GM12878 (cell line): ENCODE measurements at regions not wholly inside any gene's neighbourhood (a gene's known extent, or its start where the extent isn't known, plus 50 kb on each side); places are given as distances from the start of the nearest gene placed in this dataset.

Experiments used
- ATAC-seq: fragments of 200-7000 bp; cut with Tn5 transposase; 3 replicates; pipeline ENCODE4 v1.9.1; 2020; ENCODE audit warnings: mild to moderate bottlenecking, moderate library complexity
- BruUV-seq: library from RNA; stranded (reverse); fragments of 400-500 nt; replicated peaks from 2 replicates; lab custom pipeline; 2021; lab: Mats Ljungman, UMichigan
- CTCF ChIA-PET: fragments of 300-600 bp; sonication (Branson Sonifier 250); formaldehyde crosslinking; extraction: SDS; loops from one replicate; lab custom pipeline; 2021; ENCODE audit warnings: inconsistent platforms; lab: Yijun Ruan, JAX
- POLR2A ChIA-PET: fragments of 350-600 bp; formaldehyde crosslinking; extraction: SDS; loops from one replicate; lab custom pipeline; 2021; ENCODE audit warnings: inconsistent platforms; lab: Charles Lee
- RAD21 ChIA-PET: fragments of 300-600 bp; sonication (Branson Sonifier 250); formaldehyde crosslinking; loops from one replicate; lab custom pipeline; 2023; ENCODE audit warnings: antibody characterized with exemption; ENCODE audit not compliant: unreplicated experiment; lab: Charles Lee
- SMC1A ChIA-PET: fragments of 300-600 bp; sonication (Branson Sonifier 250); formaldehyde crosslinking; loops from one replicate; lab custom pipeline; 2023; ENCODE audit not compliant: unreplicated experiment, uncharacterized antibody; lab: Charles Lee
- DNase-seq: peaks from one replicate; pipeline ENCODE4 v3.0.0-alpha.2; 2011; ENCODE audit warnings: low read depth, low spot score
- FAIRE-seq: peaks from 3 replicates; lab custom pipeline; 2011; peaks lifted over from hg19 to GRCh38; lab: Jason Lieb, UNC
- H2AFZ ChIP-seq: 2 replicates; pipeline ENCODE4 v1.6.0; 2011; ENCODE audit warnings: low read depth, low read length, control low read depth; ENCODE audit not compliant: control insufficient read depth
- H3K27ac ChIP-seq: 2 replicates; pipeline ENCODE4 v1.5.1; 2011; ENCODE audit warnings: control low read depth; ENCODE audit not compliant: control insufficient read depth, insufficient read depth
- H3K27me3 ChIP-seq, 2 experiments: replicated peaks in 1 of 2; 2 replicates each; pipeline versions ENCODE4 v1.6.0 to v1.6.1; 2011; ENCODE audit warnings: low read length in 1 of 2; ENCODE audit not compliant: control insufficient read depth in 2 of 2, insufficient read depth in 2 of 2
- H3K36me3 ChIP-seq, 2 experiments: 2 replicates each; pipeline ENCODE4 v1.5.1; 2011; ENCODE audit warnings: low read length in 1 of 2; ENCODE audit not compliant: control insufficient read depth in 2 of 2, insufficient read depth in 2 of 2
- H3K4me1 ChIP-seq: 2 replicates; pipeline ENCODE4 v1.6.1; 2011; ENCODE audit warnings: mild to moderate bottlenecking, low read length, moderate library complexity, mixed read lengths; ENCODE audit not compliant: control insufficient read depth, insufficient read depth
- H3K4me2 ChIP-seq: 2 replicates; pipeline ENCODE4 v1.6.0; 2011; ENCODE audit warnings: control low read depth; ENCODE audit not compliant: control insufficient read depth, insufficient read depth
- H3K4me3 ChIP-seq: fragments of 200-600 bp; sonication (generic); 2 replicates; pipeline ENCODE4 v1.5.1; 2016
- H3K79me2 ChIP-seq: 2 replicates; pipeline ENCODE4 v1.6.0; 2011; ENCODE audit warnings: low read length; ENCODE audit not compliant: control insufficient read depth, insufficient read depth
- H3K9ac ChIP-seq: 2 replicates; pipeline ENCODE4 v1.8.0; 2011; ENCODE audit warnings: low read length, control low read depth, mixed read lengths; ENCODE audit not compliant: control insufficient read depth, insufficient read depth
- H3K9me3 ChIP-seq: replicated peaks from 3 replicates; pipeline ENCODE4 v1.5.1; 2011; ENCODE audit warnings: mild to moderate bottlenecking, low read length; ENCODE audit not compliant: control insufficient read depth, insufficient read depth
- H4K20me1 ChIP-seq: 2 replicates; pipeline ENCODE4 v1.6.0; 2011; ENCODE audit not compliant: control insufficient read depth, insufficient read depth
- BRCA1 ChIP-seq: IDR thresholded peaks from 2 replicates; pipeline ENCODE4 v1.6.1; 2011; ENCODE audit warnings: low read depth, low read length, improper control_type of control experiment
- POU2F2 ChIP-seq: IDR thresholded peaks from 3 replicates; pipeline ENCODE4 v1.6.1; 2011; ENCODE audit warnings: low read depth, mild to moderate bottlenecking, low read length, borderline replicate concordance
- SIX5 ChIP-seq: IDR thresholded peaks from 2 replicates; pipeline ENCODE4 v1.6.1; 2011; ENCODE audit warnings: mild to moderate bottlenecking, low read depth, low read length, moderate library complexity; ENCODE audit not compliant: severe bottlenecking
- TARDBP ChIP-seq: IDR thresholded peaks from 2 replicates; pipeline ENCODE4 v1.6.1; 2016; ENCODE audit warnings: borderline replicate concordance
- YY1 ChIP-seq: IDR thresholded peaks from 2 replicates; pipeline ENCODE4 v1.6.1; 2011; ENCODE audit warnings: low read depth, mild to moderate bottlenecking, low read length
- WGBS: methylation state at CpG from one replicate; pipeline ENCODE4 v1.1.6; 2016; ENCODE audit warnings: low lambda C conversion rate; ENCODE audit not compliant: insufficient replicate concordance, insufficient coverage; ENCODE audit errors: missing lambda C conversion rate; 5-methylcytosine and 5-hydroxymethylcytosine counted together
- in situ Hi-C: fragments of 300-500 bp; cut with MboI; formaldehyde crosslinking; loops from 9 replicates; pipeline ENCODE4 v1.14.3; 2018; ENCODE audit warnings: mixed read lengths
- intact Hi-C: fragments of 100-400 bp; cut with micrococcal nuclease; formaldehyde crosslinking; loops from one replicate; pipeline ENCODE4 v1.14.2; 2022; ENCODE audit not compliant: unreplicated experiment
- TF ChIP-seq, protein P1 (sequence below): fragments of 450-650 bp; IDR thresholded peaks from 2 replicates; pipeline ENCODE4 v1.6.1; 2017; ENCODE audit warnings: antibody characterized with exemption, mild to moderate bottlenecking, moderate library complexity

DNA sequence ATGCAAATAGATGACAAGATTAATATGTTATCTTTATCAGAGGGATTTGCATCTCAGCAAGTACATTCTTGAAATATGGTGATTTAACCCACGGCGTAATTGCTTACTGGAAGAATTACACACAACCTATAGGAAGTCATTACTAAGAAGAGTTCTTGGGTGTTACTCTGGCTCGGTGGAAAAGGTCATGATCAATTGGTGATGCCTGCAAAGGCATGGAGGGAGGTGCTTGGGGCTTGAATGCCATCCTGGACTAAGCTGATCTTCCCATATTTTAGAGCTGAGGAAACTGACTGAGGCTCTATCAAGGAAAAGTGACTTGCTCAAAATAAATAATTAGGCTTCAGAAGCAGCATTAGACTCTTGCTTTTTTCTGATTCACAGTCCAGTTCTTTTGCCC, 137.5 kb upstream of the JUN start (continued):
- TF ChIP-seq, protein P1, sequence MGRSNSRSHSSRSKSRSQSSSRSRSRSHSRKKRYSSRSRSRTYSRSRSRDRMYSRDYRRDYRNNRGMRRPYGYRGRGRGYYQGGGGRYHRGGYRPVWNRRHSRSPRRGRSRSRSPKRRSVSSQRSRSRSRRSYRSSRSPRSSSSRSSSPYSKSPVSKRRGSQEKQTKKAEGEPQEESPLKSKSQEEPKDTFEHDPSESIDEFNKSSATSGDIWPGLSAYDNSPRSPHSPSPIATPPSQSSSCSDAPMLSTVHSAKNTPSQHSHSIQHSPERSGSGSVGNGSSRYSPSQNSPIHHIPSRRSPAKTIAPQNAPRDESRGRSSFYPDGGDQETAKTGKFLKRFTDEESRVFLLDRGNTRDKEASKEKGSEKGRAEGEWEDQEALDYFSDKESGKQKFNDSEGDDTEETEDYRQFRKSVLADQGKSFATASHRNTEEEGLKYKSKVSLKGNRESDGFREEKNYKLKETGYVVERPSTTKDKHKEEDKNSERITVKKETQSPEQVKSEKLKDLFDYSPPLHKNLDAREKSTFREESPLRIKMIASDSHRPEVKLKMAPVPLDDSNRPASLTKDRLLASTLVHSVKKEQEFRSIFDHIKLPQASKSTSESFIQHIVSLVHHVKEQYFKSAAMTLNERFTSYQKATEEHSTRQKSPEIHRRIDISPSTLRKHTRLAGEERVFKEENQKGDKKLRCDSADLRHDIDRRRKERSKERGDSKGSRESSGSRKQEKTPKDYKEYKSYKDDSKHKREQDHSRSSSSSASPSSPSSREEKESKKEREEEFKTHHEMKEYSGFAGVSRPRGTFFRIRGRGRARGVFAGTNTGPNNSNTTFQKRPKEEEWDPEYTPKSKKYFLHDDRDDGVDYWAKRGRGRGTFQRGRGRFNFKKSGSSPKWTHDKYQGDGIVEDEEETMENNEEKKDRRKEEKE, result no peak
- TF ChIP-seq TARDBP (no peak), SIX5 (no peak), POU2F2 (no peak)

DNA sequence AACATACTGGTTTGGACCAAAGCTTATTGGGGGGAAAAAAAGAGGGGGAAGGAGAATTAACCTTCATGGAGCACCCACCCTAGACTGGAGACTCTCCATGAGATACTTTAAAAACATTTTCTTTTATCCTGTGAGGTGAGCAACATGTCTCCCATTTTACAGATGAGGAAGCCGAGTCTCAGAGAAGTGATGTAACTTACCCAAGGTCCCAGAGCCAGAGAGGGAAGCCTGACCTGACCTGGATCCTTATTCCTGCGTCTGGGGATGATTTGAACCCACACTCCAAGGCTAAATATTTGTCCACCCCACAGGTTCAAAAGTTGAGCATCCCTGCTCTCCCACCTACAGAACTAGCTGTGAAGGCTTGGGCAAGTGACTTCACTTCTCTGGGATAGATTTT, 137.9 kb upstream of the JUN start:
- ATAC-seq (no peak), FAIRE-seq (no peak)
- 40% methylated on average over 2 of the region's 2 CpGs for WGBS
- SMC1A ChIA-PET, result interaction anchor here (1.2 to 1.5 kb wide), 3 partner anchors 31 to 120 kb away, joined by 3 read pairs; no protein-coding TSS in a partner anchor
- POLR2A ChIA-PET, result no interaction called here
- Histone ChIP-seq H3K9ac (no peak overlapping the region), H2AFZ (no peak overlapping the region), H3K79me2 (no peaks in the 10 kb centered on the region), H3K9me3 (no peaks in the 10 kb centered on the region), H3K36me3 (no peaks in the 10 kb centered on the region), H3K4me1 (peaks cover 5% of the 10 kb centered on the region)
- in situ Hi-C loops (no loop called here), intact Hi-C loops (no loop called here)
- no TSS peak for BruUV-seq
- TF ChIP-seq YY1, result no peak
- TF ChIP-seq BRCA1, result no peak
- TF ChIP-seq, all 136 proteins: peak for 0
- Histone ChIP-seq H3K4me2 (no peak overlapping the region), H3K27me3 (no peaks in the 10 kb centered on the region), H3K27ac (no peak overlapping the region), H4K20me1 (no peaks in the 10 kb centered on the region), H3K4me3 (no peak overlapping the region)
- ChIA-PET RAD21 (interaction anchor here (0.9 to 1.6 kb wide), 3 partner anchors 19 to 46 kb away, joined by 3 to 4 read pairs (median 4); no protein-coding TSS in a partner anchor), CTCF (no interaction called here)
- DNase-seq, result no peak
